Activated CD4-positive, alpha-beta T cell treated with anti-CD3 and anti-CD28 coated beads, Interleukin-2, amount 50 U/mL, for 16 hours (primary cell): ENCODE measurements at regions not wholly inside any gene's neighbourhood (a gene's known extent, or its start where the extent isn't known, plus 50 kb on each side); places are given as distances from the start of the nearest gene placed in this dataset.

Experiments
- DNase-seq: peaks from one replicate; pipeline ENCODE4 v3.0.0-alpha.2; 2020

GRCh38 chr6:159328052-159328451 is 158.9 kb downstream of the FNDC1 start:
- no peak for DNase-seq

- DNase-seq: no peak
Observed at GRCh38 chr6:159325476-159325875, 156.3 kb downstream of the FNDC1 start.

GRCh38 chr6:159324596-159324995 is 155.4 kb downstream of the FNDC1 start:
- DNase-seq: no peak
